Limb (tissue), 2 donors: ENCODE measurements at regions not wholly inside any gene's neighbourhood (a gene's known extent, or its start where the extent isn't known, plus 50 kb on each side); places are given as distances from the start of the nearest gene placed in this dataset.

Source experiments
- DNase-seq, 2 donors: peaks; one replicate each; pipeline ENCODE4 v3.0.0-alpha.2; 2016; ENCODE audit errors: extremely low spot score in 2 of 2

GRCh38 chr18:34159691-34160185 is 65.0 kb downstream of the NOL4 start:
- DNase-seq, result no peak

DNA sequence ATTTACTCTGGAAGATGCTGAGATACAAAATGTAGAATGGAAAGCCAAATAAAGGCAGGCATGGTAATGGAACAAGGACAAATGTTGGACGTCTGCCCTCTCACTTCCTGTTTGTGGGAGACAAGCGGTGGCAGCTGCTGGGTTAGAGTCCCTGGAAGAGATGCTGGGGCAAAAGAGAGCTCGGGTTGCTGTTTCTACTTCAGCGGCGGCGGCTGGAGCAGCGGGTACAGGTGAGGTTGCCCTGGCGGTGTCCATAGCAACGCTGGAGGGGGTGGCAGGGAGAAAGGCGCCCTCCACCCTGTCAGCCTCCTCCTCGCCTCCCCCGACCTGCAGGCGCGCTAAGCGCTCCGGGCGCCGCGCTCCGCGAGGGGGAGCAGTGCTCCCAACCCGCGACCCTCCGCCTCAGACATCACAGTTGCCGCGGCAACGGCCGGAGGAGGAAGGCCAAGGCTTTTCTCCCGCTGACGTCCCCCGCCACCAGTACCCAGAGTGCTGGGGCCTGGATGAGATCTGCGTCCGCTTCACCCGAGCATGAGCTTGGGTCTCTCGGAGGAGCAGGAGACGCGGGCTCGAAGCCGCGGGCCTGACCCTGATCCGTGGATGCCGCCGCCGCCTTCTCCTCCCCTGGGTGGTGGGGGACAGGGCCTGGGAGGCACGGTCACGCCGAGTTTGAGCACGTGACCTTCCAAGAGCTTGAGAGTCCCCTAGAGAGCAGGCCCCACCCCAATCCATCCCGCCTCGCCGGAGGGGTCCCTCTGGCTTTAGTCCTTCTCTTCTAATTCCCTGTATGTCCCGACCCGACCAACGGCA is 65.6 kb downstream of the NOL4 start:
- peak; percentile 70 to 85 for DNase-seq

DNA sequence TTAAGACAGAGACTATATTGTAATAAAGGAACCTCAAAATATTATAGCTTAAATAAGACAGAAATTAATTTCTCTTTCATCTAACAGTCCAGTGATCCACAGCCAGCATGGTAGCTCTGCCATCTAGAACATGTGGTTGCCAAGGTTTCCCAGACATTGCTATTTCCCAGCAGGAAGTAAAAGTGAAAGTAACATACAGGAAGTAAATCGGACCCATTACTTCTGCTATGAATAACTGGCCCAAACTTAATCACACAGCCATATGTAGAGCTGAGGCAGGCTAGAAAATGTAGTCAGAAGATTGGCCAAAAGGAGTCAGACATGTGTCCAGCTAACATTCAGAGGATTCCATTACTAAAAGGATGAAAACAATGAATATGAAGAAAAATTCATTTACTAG is 71.0 kb downstream of the NOL4 start:
- peak in 1 of 2 donors; percentile 10 for DNase-seq

GRCh38 chr18:34131006-34131405 is 93.7 kb downstream of the NOL4 start:
- no peak for DNase-seq

DNA sequence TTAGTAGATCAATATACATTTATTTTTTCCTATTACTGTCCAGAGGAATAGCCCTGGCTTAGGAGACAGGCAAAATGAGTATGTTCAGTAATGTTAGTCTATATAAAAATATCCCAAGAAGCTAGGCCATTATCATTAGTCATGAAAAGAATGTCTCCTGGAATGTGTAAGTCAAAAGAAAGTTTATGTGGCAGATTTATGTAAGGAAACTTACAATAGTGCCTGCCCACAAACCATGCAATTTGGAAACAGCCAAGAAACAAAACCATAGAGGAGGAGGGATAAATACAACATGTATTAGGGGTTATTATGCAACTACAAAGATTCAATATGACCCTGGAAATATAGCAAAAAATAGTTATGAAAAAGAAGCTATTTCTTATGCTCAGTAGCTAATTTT is 96.3 kb downstream of the NOL4 start:
- DNase-seq, result no peak

- no peak for DNase-seq
Observed at GRCh38 chr18:34126121-34126520, 98.6 kb downstream of the NOL4 start.

DNA sequence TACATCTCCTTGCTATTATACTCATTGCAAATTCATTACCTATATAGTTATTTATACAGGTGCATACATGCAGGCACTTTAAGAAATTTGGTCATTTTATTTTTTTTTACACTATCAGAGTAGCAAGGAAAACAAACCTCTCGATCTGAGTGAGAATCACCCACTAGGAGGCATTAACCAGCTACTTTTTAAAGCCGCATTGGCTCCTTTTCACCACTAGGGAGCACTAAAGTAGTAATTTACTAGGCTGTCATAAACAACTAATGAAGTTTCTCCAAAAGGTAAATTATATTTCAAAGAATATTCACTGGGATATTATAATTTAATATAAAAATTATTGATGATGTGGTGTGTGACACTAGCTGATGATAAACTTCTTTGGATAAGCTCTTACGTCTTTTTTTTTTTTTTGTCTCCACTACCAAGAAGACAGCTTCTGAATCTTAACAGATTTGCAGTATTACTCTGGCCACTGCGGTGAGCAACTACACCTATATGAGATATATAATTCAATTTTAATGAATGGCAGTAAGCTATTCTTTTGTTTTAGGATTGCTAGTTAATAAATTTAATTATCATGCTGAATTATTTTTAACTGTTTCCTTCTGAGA is 101.9 kb downstream of the NOL4 start:
- DNase-seq, result peak in 1 of 2 donors; percentile 77

DNA sequence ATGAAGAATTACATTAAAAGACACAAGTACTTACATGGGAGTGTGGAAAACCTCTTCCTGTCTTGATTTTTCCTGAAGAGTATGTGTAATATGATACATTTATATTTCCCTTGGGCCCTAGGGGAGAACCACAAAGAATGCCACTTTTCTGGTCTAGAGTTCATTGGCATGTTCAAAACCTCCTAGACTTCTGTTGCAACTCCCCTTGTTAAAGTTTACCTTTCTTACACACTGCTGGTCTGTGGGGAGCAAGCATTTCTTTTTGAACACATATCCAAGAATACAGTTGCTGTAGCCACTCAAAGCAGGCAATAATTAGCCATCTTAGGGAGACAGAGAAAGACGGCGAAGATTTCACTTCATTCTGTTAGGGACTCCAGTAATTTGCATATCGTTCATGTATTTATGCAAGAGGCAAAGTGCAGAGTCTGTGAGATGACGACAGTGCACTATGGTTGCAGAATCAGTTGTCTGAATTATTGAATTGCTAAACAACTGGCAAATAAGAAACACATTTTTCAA is 103.5 kb downstream of the NOL4 start:
- DNase-seq, result no peak

- DNase-seq, result no peak
Observed at GRCh38 chr18:34120294-34120693, 104.4 kb downstream of the NOL4 start.

- DNase-seq, result no peak
Observed at GRCh38 chr18:34117319-34117718, 107.4 kb downstream of the NOL4 start.

DNA sequence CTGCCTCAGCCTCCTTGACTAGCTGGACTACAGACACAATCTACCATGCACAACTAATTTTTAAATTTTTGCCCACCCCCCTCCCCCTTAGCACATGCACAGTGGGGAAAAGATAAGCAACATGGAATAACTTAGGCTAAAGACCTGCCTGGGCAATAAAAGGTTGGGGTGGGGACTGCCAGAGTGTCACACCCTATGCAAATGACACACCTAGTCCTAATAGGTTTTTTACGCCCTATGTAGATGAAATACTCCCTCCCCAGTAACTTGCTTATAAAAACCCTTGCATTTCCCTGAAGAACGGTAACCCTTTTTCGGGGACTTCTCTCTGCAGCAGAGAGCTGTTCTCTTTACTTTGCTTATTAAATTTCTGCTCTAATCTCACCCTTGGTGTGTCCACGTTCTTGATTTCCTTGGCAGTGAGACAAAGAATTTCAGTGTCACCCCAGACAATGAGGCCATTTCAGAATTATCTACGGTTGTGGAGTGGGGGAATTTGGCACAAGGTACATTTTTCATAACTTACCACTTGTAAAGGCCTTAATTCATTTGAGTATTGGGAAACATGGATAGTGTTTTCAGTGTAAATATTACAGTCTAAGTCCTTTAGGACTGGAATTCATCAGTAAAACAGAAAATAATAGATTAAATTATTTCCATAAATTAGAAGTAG is 109.2 kb downstream of the NOL4 start:
- no peak for DNase-seq

DNA sequence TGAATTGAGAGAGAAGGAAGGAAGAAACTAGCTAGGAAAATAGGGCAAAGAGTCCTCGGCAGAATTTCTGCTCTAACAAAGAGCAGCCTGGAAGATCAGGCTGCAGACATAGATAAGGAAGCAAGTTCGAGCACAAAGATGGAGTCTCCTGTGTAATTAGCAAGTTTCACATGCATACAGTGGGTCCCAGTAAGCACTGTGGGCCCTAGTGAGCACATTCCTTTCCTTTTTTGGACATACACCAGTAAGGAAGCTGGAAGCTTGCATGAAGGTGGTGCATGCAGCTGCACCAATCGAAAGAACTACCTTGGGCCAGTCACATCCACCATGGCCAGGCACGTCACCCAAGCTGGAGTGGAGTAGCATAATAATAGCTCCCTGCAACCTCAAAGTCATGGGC is 109.7 kb downstream of the NOL4 start:
- no peak for DNase-seq

GRCh38 chr18:34108206-34108605 is 116.5 kb downstream of the NOL4 start:
- no peak for DNase-seq

- DNase-seq, result no peak
Observed at GRCh38 chr18:34098109-34098508, 126.6 kb downstream of the NOL4 start.

- DNase-seq, result no peak
Observed at GRCh38 chr18:34097312-34097711, 127.4 kb downstream of the NOL4 start.

DNA sequence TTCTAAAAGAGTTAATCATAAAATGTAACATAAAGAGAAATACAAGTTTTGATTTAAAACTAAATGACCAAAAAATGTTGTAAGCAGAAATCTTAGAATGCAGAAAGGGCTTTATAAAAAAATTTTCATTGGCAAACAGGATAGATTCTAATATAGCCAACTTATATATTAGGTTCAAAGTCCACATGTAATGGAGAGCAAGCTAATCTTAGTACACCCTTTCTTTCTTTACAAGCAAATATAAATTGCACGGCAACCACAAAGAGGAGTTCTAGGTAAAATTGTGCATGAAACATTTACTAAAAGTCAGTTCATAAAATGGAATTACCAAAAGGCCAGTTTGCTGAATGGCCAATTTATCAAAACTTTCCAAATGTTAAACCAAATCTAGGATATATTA is 130.6 kb downstream of the NOL4 start:
- no peak for DNase-seq

- DNase-seq, result no peak
Observed at GRCh38 chr18:34092796-34093195, 131.9 kb downstream of the NOL4 start.

- DNase-seq, result no peak
Observed at GRCh38 chr18:34086370-34086769, 138.3 kb downstream of the NOL4 start.

DNA sequence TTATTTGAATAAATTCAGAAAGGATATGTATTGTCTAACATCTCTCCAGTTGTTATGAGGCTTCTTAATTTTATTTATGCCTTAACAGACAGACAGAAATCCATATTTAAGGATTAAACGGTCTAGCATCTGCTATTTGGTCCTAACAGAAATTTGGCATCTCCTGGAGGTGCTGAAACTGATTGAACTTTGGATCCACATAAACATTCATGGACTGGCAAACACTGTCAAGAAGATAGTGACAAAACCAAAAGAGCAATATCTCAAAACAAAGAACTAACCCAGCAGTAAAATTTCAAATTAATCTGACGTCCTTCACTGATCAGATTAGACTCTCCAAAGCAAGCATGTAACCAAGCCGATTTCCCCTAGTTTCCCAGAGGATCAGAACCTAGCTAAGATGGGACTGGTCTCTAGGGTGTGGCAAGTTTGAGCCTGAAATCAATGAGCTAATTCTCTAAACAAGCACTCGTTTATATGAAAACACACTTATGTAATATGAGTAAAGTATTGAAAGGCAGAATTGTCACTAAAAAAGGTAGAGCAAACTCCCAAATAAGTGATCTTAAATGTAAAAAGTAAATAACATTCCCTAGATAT is 139.5 kb downstream of the NOL4 start:
- DNase-seq, result no peak

DNA sequence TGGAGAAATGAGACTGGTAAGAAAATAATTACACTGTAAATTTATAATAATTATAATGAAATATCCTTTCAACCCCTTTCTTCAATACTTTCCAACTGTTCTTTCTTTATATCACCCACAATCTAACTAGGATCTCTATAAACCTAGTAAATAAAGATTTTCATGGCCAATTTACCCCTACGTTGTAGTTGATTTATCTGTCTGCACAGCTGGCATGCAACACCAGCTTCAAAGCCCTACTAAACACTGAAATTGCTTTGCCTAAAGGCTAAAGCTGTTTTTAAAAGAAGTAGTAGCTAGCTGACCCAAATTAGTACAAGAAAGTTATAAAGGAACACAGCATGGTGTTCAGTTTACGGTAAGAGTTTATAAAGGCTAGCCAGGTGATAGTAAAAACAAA is 140.1 kb downstream of the NOL4 start:
- no peak for DNase-seq

- DNase-seq, result peak in 1 of 2 donors; percentile 7
Observed at GRCh38 chr18:34083910-34084535, 140.7 kb downstream of the NOL4 start.
